Right lobe of liver (tissue), 4 donors: ENCODE measurements at regions not wholly inside any gene's neighbourhood (a gene's known extent, or its start where the extent isn't known, plus 50 kb on each side); places are given as distances from the start of the nearest gene placed in this dataset.

Experiments used
- POLR2A ChIP-seq: fragments of 450-650 bp; IDR thresholded peaks from one replicate; pipeline ENCODE4 v1.6.1; 2017; ENCODE audit warnings: antibody characterized with exemption, mild to moderate bottlenecking
- TF ChIP-seq, protein P1 (sequence below), 4 donors: fragments of 200-600 bp in 3 of 4; fragments of 450-650 bp in 1 of 4; IDR thresholded peaks; one replicate each; pipeline versions ENCODE4 v1.5.1 to v1.8.0; 2016 to 2022; ENCODE audit warnings: antibody characterized with exemption in 4 of 4, mild to moderate bottlenecking in 2 of 4
- donor health status: DM: no; HTN: no; CAD: no.
- donor health status: DM: no; HTN: no; CAD: no.
- donor health status: DM: no; HTN: yes; CAD: no.

DNA sequence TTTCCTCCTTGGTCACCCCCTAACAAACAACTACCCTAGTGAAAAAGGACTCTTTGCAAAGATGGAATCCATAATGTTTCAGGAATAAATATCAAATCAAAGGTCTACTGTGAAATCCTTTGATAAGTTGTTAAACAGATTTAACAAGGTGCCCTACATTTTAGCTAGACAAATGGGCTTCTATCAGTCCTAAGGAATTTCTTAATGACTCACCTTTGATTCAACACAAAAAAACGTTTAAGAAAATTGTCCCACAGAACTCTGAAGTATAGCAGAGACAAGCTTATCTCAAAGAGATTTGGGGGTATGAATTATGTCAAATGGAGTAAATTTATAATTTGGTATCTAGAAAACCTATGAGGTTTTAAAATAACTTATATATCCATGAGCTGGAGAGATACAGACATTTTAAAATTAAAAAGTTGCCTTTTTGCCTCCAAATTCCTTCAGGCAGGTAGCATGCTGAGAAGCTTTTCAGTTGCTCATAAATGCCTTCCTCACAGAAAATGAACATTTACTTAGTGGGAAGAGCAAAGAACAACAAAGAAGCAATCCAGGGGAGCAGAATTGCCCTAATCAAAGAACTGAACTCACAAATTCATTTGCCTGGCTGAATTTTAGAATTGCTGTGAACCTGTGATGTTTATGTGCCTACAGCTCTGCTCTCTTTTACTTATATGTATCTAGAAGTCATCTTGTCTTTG lies 649.3 kb downstream of the STPG2 start:
- TF ChIP-seq, protein P1, sequence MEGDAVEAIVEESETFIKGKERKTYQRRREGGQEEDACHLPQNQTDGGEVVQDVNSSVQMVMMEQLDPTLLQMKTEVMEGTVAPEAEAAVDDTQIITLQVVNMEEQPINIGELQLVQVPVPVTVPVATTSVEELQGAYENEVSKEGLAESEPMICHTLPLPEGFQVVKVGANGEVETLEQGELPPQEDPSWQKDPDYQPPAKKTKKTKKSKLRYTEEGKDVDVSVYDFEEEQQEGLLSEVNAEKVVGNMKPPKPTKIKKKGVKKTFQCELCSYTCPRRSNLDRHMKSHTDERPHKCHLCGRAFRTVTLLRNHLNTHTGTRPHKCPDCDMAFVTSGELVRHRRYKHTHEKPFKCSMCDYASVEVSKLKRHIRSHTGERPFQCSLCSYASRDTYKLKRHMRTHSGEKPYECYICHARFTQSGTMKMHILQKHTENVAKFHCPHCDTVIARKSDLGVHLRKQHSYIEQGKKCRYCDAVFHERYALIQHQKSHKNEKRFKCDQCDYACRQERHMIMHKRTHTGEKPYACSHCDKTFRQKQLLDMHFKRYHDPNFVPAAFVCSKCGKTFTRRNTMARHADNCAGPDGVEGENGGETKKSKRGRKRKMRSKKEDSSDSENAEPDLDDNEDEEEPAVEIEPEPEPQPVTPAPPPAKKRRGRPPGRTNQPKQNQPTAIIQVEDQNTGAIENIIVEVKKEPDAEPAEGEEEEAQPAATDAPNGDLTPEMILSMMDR (IDR thresholded peaks at IDR 0.05), result no peak
- TF ChIP-seq POLR2A, result no peak
